ENCODE measurements at regions not wholly inside any gene's neighbourhood (a gene's known extent, or its start where the extent isn't known, plus 50 kb on each side); places are given as distances from the start of the nearest gene placed in this dataset.

DNA sequence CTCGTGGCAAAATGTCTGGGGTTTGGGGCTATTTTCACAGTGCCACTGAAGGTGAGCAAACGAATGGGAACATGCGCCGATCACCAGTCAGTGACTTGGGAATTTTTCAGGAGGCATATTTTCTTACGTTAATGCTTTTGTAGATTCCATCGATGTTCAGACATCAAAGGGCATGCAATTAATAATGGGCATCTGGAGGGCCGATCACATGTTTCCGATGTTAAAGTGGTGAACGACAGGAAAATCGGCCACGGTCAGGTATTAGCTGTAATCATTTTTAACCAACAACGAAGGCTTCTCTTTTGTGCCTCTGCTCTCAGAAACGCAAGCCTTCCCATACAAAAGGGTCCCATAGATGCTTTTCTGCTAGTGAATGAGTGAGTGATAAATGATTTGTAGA, 155.0 kb upstream of the PITX1 start:
- no peak for TF ChIP-seq CTCF (IDR thresholded peaks at IDR 0.05; ENCODE audit: low read depth, low read length)
- CTCF ChIA-PET: interaction anchor here (0.5 to 1.0 kb wide), 3 partner anchors 15 to 281 kb away, joined by 3 to 4 read pairs (median 4); no protein-coding TSS in a partner anchor
- H3K9me3 ChIP-seq (ENCODE audit: control insufficient read depth, insufficient read depth, low read length): peaks cover 7% of the 10 kb centered on the region; the same call in 1 of the 2 replicates

GRCh38 chr5:135188233-135188914, 154.3 kb upstream of the PITX1 start:
- DNase-seq (ENCODE audit: low read depth, low spot score): no peak
- POLR2A ChIA-PET: interaction anchor here (1.0 kb wide), 1 partner anchor 49 kb away, joined by 3 read pairs; no protein-coding TSS in a partner anchor
- Histone ChIP-seq H3K4me3 (ENCODE audit: low read depth, low read length) (no peak overlapping the region), H3K9me3 (ENCODE audit: control insufficient read depth, insufficient read depth, low read length) (peaks cover 7% of the 10 kb centered on the region; the same call in 1 of the 2 replicates), H3K27me3 (ENCODE audit: control insufficient read depth, insufficient read depth, low read length) (no peaks in the 10 kb centered on the region), H3K27ac (ENCODE audit: low read depth, low read length) (no peak overlapping the region)
- CTCF ChIA-PET: interaction anchor here (0.5 to 1.4 kb wide), 8 partner anchors 14 to 284 kb away, joined by 3 to 5 read pairs (median 3); no protein-coding TSS in a partner anchor
- TF ChIP-seq CTCF (IDR thresholded peaks at IDR 0.05; ENCODE audit: low read depth, low read length): no peak

More for the DNA sequence above, 155.0 kb upstream of the PITX1 start:
- POLR2A ChIA-PET: interaction anchor here (1.0 kb wide), 1 partner anchor 50 kb away, joined by 3 read pairs; no protein-coding TSS in a partner anchor
- Histone ChIP-seq H3K27me3 (ENCODE audit: control insufficient read depth, insufficient read depth, low read length) (no peaks in the 10 kb centered on the region), H3K27ac (ENCODE audit: low read depth, low read length) (no peak overlapping the region), H3K4me3 (ENCODE audit: low read depth, low read length) (no peak overlapping the region)
- DNase-seq (ENCODE audit: low read depth, low spot score): no peak

DNA sequence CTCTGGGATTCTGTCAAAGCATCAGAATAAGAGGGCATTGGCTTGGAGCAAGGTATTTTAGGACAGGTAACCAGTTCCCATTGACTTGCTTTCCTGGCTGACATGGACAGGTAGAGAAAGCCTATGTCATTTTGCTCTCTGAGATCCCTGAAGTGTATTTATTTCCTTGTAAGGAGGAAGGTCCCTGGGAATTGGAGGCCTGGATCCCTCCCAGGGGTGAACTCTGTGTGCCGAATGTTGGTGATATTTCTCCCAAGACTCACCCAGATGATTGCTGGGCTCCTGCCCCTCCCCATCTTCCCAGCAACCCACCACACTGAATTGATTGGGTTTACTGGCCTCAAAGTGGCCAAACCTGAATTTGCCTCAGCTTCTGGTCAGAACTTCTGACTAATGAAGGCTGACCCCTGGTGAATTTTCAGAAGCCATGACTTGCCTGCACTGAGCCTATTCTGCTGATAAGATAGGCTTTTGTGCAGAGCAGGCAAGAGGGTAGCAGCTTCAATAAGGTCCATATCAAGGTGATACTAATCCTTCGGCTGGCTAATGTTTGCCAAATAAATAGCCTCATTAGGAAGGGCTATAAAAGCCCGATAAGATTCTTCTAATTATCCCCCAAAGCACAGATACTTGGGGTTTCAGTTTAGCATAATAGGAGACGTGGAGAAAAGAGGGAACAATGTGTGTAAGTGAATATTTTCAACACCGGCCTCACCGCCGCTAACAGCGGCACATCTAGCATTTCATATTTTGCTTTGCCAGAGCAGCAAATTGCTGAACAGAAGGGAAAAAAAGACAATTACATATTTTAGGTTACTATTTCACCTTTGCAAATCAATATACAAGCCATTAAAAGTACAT, 152.9 kb upstream of the PITX1 start:
- Histone ChIP-seq H3K27ac (ENCODE audit: low read depth, low read length) (no peak overlapping the region), H3K4me3 (ENCODE audit: low read depth, low read length) (no peak overlapping the region), H3K27me3 (ENCODE audit: control insufficient read depth, insufficient read depth, low read length) (no peaks in the 10 kb centered on the region), H3K9me3 (ENCODE audit: control insufficient read depth, insufficient read depth, low read length) (peaks cover 7% of the 10 kb centered on the region; the same call in 1 of the 2 replicates)
- CTCF ChIA-PET: interaction anchor here (0.8 to 1.4 kb wide), 2 partner anchors 145 to 283 kb away, joined by 3 to 5 read pairs; no protein-coding TSS in a partner anchor
- POLR2A ChIA-PET: interaction anchor here (0.7 kb wide), 1 partner anchor 224 kb away, joined by 4 read pairs; no protein-coding TSS in a partner anchor
- DNase-seq (ENCODE audit: low read depth, low spot score): no peak
- TF ChIP-seq CTCF (IDR thresholded peaks at IDR 0.05; ENCODE audit: low read depth, low read length): peak; percentile 33

GRCh38 chr5:135185481-135186065, 151.5 kb upstream of the PITX1 start:
- Histone ChIP-seq H3K27ac (ENCODE audit: low read depth, low read length) (no peak overlapping the region), H3K9me3 (ENCODE audit: control insufficient read depth, insufficient read depth, low read length) (peaks cover 7% of the 10 kb centered on the region; the same call in 1 of the 2 replicates), H3K27me3 (ENCODE audit: control insufficient read depth, insufficient read depth, low read length) (no peaks in the 10 kb centered on the region), H3K4me3 (ENCODE audit: low read depth, low read length) (no peak overlapping the region)
- DNase-seq (ENCODE audit: low read depth, low spot score): no peak
- POLR2A ChIA-PET: no interaction called here
- CTCF ChIA-PET: no interaction called here
- TF ChIP-seq CTCF (IDR thresholded peaks at IDR 0.05; ENCODE audit: low read depth, low read length): no peak
